ENCODE measurements at regions not wholly inside any gene's neighbourhood (a gene's known extent, or its start where the extent isn't known, plus 50 kb on each side); places are given as distances from the start of the nearest gene placed in this dataset.

GRCh38 chr2:129078548-129078947 lies 759.9 kb upstream of the HS6ST1 start:
- no peak for FAIRE-seq

GRCh38 chr2:129080715-129081476 lies 762.2 kb upstream of the HS6ST1 start:
- no peak for TF ChIP-seq CTCF (IDR thresholded peaks at IDR 0.05)
- H3K27me3 ChIP-seq, result no peaks in the 10 kb centered on the region

More at GRCh38 chr2:129078548-129078947, 759.9 kb upstream of the HS6ST1 start:
- Histone ChIP-seq H3K27ac (no peak overlapping the region), H3K36me3 (no peaks in the 10 kb centered on the region), H3K4me3 (no peak overlapping the region), H3K9me3 (no peaks in the 10 kb centered on the region), H3K27me3 (no peaks in the 10 kb centered on the region), H3K4me1 (peaks cover 0 to 9% (median 7%) of the 10 kb centered on the region in 3 donors)
- WGBS, 2 donors, result 90 to 95% methylated on average over 3 of the region's 3 CpGs
- no peak for ATAC-seq
- no peak for TF ChIP-seq CTCF (IDR thresholded peaks at IDR 0.05)
- intact Hi-C loops (cut with DNase I), result no loop called here
- no peak for DNase-seq

GRCh38 chr2:129085386-129085785 lies 766.7 kb upstream of the HS6ST1 start:
- intact Hi-C loops (cut with DNase I), result no loop called here
- 90 to 91% methylated on average over 3 of the region's 3 CpGs for WGBS, 2 donors
- Histone ChIP-seq H3K4me1 (no peaks in the 10 kb centered on the region), H3K36me3 (no peaks in the 10 kb centered on the region), H3K27ac (no peak overlapping the region), H3K4me3 (no peak overlapping the region), H3K9me3 (no peaks in the 10 kb centered on the region), H3K27me3 (no peaks in the 10 kb centered on the region)
- DNase-seq (no peak), ATAC-seq (no peak), FAIRE-seq (no peak)
- no peak for TF ChIP-seq CTCF (IDR thresholded peaks at IDR 0.05)

More at GRCh38 chr2:129080715-129081476, 762.2 kb upstream of the HS6ST1 start:
- no peaks in the 10 kb centered on the region for H3K36me3 ChIP-seq
- FAIRE-seq (no peak), DNase-seq (no peak), ATAC-seq (no peak)
- no peak overlapping the region for H3K27ac ChIP-seq
- H3K4me1 ChIP-seq, result no peaks in the 10 kb centered on the region
- no peaks in the 10 kb centered on the region for H3K9me3 ChIP-seq
- no peak overlapping the region for H3K4me3 ChIP-seq
- WGBS, 2 donors, result 59 to 64% methylated on average over 7 of the region's 7 CpGs
- intact Hi-C loops (cut with DNase I), result no loop called here

GRCh38 chr2:129087133-129087813 lies 768.6 kb upstream of the HS6ST1 start:
- ATAC-seq, result peak in 1 of 4 donors; percentile 62
- intact Hi-C loops (cut with DNase I), result no loop called here

More at GRCh38 chr2:129087133-129087813, 768.6 kb upstream of the HS6ST1 start:
- H3K27ac ChIP-seq, result no peak overlapping the region
- FAIRE-seq, result no peak
- no peaks in the 10 kb centered on the region for H3K36me3 ChIP-seq
- H3K4me1 ChIP-seq, result no peaks in the 10 kb centered on the region
- H3K4me3 ChIP-seq, result no peak overlapping the region
- no peaks in the 10 kb centered on the region for H3K27me3 ChIP-seq
- WGBS, 2 donors, result 82 to 92% methylated on average over 2 of the region's 2 CpGs
- no peaks in the 10 kb centered on the region for H3K9me3 ChIP-seq
- no peak for DNase-seq
- no peak for TF ChIP-seq CTCF (IDR thresholded peaks at IDR 0.05)

Measured in pancreas (tissue), 10 donors.